Globus pallidus (tissue), 1 donor: ENCODE measurements at regions not wholly inside any gene's neighbourhood (a gene's known extent, or its start where the extent isn't known, plus 50 kb on each side); places are given as distances from the start of the nearest gene placed in this dataset.

ENCODE experiments used
- DNase-seq: peaks from one replicate; pipeline ENCODE4 v3.0.0-alpha.2; 2015; ENCODE audit warnings: low spot score

DNA sequence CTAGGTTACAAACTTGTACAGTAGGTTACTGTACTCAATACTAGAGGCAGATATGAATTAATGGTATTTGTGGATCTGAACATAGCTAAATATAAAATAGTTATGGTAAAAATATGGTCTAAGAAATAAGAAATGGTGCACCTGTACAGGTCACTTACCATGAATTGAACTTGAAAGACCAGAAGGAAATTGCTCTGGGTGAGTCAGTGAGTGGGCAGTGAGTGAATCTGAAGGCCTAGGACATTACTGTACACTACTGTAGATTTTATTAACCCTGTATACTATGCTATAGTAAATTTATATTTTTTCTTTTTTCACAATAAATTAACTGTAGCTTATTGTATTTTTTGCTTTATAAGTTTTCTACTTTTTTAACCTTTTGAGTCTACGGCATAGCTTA, 1020.4 kb downstream of the CDH18 start:
- DNase-seq: no peak

DNA sequence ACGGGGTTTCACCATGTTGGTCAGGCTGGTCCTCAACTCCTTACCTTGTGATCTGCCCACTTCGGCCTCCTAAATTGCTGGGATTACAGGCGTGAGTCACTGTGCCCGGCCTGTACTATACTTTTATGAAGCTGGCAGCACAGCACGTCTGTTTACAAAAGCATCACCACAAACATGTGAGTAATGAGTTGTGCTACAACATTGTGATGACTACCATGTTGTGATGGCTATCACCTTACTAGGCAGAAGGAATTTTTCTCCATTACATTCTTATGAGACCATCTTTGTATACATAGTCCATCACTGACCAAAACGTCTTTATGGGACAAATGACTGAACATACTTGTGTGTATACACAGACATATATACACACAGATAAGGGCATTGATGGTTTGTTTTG, 1019.0 kb downstream of the CDH18 start:
- DNase-seq: no peak

DNA sequence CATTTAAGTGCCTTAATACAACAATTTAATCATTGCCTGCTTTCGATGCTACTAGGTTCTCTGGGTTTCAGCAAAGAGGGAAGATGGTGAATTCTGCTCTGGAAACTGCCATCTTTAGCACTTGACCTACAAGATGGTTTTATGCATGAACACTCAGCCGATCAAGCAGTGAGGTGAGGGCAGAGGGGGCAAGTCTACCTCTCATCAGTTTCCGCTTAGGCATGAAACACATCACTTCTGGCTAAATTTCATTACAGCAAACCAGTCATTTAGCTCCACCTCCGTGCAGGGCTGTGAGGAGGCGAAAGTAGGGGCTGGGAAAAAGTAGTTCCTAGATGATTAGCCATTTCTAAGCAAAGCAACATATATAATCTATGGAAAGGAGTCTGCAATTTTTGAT, 1018.0 kb downstream of the CDH18 start:
- no peak for DNase-seq

DNA sequence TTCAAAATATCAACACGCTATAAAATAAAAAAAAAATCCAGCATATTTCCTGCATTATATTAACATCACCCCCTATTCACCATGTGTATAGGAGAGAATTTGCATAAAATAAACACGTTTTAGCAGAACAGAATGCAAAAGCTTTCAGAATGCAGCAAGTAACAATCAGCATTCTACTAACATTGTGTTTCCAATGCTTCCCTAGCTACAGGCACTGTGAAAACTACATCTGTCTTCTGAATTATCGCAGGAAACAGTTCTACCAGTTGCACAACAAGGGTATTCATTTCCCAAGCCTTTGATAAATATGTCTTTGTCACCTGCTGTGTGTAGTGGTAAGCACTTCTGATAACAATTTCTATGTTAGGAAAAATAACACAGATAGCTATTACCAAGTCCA, 1015.8 kb downstream of the CDH18 start:
- DNase-seq: no peak

DNA sequence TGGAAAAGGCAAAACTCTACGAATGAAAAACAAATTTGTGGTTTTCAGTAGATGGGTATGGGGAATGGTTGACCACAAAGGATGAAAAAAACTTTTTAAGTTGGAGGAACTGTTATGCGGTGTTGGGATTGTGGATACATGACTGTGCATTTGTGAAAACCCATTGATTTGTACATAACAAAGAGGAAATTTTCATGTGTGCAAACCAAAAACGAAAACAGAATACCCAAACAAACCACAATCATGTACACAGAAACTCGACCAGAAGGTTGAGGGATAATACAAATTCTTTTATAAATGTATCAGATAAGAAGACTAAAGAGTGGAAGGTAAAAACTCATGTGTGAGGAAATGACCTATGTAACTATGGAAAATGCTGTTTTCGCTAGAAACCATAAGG, 1012.4 kb downstream of the CDH18 start:
- no peak for DNase-seq

DNA sequence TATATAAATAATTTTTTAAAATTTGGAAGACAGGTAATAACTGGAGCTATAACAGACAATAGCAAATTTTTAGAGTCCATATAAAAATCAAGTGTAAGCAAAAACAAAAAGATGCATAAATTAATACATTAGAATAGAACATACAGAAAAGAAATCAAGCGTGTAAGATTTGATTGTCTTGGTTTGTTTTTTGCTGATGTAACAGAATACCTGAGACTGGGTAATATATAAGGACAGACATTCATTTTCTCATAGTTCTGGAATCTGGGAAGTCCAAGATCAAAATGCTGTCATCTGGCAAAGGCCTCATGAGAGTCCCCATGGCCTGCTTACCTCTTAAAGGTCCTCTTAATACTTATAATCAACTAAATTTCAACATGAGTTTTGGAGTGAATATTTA, 1010.1 kb downstream of the CDH18 start:
- no peak for DNase-seq

DNA sequence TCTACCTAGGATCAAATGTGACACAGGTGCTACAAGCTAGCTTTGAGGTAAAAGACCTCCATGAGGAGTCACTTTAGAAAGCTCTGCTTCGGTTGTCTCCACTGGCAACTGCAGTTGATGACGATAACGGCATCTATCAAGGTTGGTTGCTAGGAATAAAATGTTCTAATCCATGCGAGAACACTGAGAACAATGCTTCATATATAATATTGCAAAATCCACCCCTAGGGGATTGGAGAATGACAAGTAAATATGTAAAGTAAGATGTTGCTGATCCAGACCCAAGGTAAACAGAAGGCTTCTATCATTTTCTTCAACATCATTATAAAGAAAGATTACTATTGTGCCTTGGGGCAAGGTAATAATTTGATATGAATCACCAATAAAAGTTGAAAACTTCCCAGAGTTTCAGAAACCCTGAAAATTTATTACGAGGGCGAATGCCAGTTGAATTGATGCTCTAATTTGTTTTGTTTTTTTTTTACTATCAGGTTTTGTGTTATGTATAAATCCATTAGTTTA, 1003.4 kb downstream of the CDH18 start:
- DNase-seq: no peak

DNA sequence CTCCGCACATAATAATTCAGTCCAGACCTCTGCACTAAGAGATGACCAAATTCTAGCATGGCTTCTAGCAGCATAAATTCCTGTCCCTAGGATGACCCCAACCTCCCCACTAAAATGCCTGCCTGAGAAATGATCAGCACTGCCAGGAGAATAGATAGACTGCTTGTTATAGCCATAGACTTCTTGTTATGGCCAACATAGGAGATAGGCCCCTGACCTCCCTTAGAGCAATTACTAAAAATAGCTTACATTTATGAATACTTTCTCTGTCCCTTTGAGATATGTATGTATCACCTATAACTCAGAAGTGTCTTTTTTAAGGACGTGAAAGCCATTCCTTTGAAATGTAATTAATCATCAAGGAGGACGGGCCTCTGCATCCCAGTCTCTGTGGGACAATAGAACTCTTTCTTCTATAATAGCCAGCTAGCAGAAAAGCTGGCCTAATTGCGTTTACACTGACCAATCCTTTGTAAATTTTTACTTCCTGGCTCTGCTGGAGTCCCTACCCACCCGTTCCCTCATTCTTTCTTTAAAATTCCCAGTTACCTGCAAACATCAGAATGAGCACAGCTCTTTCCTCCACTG, 1002.7 kb downstream of the CDH18 start:
- no peak for DNase-seq

DNA sequence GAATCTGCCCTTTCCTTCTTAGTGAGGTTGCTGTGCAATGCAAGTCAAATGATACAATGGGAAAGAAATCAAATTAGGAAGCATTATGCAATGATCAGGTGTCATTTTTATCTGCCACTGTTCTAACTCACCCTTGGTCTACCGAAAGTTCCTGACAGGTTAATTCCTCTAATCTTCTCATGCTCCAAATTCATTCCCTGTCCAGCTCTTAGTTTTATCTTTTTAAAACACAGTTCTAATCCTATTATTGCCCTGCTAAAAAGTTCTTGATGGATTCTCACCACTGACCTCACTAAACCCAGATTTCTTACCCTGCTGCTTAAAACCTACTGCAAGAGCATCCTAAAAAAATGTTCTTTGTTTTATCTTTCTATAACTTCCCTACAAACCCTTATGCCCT, 1000.9 kb downstream of the CDH18 start:
- no peak for DNase-seq

DNA sequence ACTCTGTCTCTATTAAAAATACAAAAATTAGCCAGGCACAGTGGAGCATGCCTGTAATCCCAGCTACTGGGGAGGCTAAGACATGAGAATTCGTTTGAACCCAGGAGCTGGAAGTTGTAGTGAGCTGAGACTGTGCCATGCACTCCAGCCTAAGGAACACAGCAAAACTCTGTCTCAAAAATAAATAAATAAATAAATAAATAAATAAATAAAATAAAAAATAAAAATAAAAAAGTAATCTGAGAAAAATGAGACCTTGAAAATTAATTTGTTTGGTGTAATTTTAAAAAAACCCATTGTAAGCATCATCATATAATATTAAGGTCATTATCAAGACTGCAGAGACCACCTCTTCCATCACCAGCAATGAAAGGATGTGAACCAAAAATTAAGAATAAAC, 997.1 kb downstream of the CDH18 start:
- DNase-seq: no peak

DNA sequence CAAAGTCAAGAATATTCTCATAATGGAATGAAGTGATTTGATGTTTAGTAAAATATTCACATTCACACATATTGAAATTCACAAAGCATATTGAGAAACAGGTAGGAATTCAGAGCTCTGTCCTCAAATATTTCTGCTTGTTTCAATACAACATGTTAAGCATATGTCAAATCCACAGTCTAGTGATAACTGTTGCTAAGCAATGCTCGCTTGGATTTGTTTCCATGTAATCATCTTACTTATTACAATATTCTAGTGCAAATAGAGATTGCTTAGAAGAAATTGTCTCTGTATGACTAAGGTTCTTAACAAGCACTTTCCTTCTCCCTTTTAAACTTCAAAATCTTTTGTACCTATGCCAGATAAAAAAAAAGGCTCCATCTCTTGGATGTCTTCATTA, 995.7 kb downstream of the CDH18 start:
- no peak for DNase-seq

DNA sequence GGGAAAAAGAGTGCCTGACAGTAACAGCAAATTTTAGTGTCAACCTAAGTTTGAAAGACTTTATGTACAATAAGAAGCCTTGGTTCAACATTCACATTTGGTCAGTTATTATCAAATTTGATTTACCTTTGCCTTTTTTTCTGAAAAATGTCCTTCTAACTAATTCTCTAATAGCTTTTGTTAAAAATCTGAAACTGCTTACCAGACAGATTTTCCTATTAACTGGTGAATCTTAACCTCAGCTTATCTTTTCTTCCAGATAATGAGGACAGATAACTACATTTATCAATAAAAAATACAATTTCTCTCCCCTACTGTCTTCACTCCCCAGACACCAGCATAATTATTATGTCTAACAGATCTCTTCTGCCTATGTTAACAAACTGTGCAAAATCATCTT, 988.5 kb downstream of the CDH18 start:
- no peak for DNase-seq

DNA sequence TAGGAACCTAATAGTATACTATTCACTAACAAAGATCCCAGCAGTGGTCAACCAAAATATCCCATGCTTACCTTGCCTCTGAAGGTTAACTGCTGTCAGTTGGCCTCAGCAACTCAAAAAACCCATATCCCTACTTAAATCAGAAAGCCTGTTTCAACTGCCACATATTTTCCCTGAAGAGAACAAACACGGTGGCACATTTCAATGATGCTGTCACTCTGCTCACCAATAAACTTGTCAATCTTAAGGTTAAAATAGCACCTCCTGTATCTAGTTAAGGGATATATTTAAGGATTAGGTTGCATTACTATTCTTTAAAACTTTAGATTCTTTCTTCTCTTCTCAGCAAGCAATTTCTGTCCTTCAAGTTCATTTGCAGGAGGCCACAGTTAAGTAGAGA, 986.9 kb downstream of the CDH18 start:
- no peak for DNase-seq

DNA sequence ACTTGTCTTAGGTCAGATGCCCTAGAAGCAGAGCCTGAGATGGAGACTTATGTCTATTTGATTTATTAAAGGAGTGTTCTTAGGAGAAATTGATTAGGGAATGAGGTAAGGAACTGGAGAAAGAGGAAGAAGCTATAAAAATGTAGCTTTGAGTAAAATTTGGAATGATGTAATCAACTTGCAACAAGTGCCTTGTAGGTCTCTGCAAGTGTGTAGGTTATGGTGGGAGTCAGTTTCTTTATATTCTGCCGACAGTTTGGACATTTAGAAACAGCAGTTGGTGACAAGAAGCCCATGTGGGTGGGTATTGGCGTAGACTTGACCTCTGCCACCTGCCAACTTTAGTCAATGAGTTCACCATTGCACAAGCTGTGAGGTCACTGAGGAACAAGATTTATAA, 986.5 kb downstream of the CDH18 start:
- DNase-seq: no peak

DNA sequence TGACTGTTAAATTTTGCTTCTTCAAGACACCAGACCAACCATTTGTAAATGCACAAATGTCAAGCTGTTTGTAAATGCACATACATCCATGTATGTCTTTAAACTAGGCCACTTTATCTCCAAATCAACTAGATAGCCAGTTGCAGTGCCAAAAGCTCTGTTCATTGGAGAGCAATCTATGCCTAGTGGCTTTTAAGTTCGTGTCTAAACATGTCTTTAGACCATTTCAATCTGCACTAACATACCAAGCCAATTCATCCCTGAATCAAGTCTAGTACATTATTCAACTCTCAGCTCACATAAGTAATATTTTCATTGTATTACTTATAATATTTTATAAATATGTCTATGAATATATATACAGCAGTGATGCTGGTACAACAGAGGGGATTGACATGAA, 985.9 kb downstream of the CDH18 start:
- no peak for DNase-seq

DNA sequence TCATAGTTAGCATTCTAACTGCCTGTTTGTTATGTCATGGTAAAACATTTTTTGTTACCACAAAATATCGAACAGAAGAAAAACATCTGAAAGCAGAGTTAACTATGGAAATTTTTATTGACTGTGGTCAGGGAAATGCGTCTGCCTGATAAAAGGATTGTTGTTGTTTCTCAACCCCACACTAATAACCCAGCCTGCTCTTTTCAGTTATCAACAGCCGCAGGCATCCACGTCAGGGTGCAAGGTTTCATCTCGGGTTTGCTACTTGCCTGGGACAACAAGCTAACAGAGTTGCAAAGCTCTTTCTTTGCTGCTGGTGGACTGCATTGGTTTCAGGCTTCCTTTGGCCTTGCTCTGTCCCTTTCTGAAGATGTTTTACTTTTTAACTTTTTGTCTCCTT, 969.2 kb downstream of the CDH18 start:
- no peak for DNase-seq

DNA sequence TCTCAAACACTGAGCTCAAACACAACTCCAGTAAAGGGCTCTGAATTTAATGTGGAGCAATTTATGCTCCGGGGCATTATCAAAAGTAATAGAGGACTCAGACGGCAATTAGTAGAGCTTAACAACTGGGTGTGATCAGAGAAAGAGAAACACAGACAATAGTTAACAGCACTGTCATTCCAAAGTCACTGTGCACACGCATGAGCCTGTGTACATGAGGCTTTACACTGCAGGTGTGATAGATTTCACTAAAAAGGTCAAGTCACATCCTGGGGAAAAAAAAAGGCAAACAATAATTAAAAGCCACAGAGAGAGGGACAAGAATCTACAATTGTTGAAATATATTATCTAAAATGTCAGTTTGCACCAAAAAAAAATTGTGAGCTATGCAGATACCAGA, 956.5 kb downstream of the CDH18 start:
- no peak for DNase-seq

DNA sequence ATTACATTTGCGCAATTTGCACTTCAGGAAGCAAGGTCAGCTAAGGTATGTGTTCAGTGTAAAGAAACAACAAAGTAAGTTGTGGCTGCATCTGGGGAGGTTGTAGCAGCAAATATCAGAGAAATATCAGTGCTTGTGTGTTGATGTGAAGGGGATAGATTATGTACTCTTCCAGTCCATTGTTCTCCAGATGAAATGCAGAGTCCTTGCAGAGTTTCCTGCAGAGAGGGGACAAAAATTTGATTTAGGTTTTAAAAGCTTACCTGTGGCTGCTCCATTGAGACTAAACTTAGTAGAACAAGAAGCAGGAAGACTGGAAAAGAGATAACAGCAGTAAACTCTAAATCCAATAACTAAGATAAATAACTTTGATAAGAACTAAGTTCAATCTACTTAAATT, 952.2 kb downstream of the CDH18 start:
- DNase-seq: no peak

DNA sequence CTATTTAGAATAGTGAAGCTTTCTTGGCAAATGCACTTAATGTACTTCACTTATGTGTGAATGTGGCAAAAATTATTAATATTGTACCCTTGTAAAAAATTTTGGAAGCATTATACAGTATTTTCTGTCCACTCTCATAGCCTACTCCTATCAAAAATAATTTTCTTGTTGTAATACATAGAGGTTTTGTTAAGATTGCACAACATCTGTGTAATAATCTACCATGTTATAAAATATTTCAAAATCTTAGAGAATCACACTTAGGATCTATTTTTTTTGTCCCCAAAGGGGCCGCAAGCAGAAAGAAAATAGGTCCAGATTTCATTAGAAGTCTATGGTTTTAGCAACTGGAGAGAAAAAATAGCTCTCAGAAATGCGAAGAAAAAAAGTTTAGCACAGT, 945.9 kb downstream of the CDH18 start:
- DNase-seq: no peak

DNA sequence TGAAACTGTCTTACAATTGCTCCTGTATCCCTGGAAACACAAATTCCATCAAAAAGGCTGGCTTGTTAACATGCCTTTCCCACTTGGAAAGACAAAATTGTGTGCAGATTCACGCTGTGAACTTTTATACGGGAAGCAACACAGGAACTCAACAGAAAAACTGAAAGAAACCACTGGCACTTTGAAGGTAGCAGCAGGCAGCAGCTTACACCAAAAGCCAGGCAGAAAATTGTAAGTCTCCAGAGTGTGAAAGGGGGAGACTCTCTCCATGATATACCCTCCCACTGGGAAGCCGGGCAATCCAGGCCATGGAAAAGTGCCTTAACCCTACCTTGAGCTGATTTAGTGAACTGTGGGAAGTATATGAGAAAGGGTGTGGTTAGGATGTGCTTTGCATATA, 943.7 kb downstream of the CDH18 start:
- DNase-seq: no peak

DNA sequence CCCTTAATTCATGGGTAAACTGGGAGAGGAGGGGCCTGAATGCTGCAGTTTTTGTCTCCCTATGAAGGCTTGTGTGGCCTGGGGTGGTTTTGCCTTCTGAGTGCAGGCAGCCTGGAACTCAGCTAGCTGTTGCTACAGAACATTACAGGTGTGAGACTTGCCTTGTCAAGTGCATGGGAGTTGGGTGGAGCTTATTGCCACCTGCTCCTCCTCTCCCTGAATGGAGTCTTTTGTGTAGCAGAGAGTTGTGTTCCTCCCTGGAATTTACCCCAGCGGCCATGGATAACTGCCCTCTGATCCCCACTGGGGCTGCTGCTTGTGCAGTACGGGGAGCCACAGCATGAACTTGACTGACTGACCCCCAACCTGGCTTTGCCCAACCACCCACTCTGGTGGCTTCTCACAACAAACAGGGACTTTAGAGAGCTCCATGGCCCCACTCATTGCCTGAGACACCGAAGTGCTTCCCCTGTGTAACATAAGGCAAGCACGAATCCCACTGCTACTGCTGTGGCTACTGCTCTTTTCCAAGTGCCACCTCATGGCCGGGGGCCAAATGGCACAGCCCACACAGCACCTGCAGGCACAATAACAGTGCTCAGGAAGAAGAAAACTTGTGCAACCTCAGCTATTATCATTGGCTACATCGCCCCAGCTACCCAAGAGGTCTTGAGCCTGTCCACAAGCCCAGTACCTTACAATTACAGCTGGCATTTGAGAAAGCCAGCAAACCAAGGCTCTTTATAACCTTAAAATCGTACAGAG, 942.9 kb downstream of the CDH18 start:
- DNase-seq: no peak

DNA sequence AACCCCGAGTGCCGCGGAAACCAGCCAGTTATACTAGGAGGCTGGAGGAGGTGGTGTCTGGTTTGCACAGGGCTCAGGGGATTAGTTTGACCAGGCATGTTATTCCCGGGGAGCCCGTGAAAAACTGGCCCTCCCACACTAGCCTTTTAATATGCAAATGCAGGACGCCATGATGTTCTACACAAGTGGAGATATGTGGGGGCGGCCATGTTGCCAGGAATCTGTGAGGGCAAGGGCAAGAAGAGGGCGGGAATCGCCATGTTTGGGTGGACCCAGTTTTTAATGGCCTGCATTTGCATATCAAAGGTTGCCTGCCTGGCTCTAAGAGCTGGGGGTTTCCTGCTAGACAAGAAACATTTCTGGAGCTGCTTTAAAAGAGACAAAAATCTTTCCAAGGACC, 940.7 kb downstream of the CDH18 start:
- DNase-seq: no peak

DNA sequence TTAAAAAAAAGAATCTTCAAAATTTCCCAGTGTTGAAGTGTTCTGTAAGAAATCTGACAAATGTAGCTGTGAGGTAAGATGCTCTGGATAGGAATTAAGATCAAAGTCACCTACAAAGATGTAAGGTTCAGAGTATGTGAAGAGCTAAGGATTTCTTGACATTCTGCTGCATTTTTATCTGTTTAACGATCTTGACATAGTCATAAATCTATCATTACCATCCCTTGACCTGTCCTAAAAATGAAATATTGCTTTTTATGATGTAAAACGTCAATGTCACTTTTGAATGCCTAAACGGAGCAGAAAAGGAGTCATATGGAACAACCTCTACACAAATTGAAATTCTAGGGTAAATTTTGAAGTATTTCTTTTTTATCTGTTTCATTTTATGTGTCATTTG, 939.3 kb downstream of the CDH18 start:
- DNase-seq: no peak

DNA sequence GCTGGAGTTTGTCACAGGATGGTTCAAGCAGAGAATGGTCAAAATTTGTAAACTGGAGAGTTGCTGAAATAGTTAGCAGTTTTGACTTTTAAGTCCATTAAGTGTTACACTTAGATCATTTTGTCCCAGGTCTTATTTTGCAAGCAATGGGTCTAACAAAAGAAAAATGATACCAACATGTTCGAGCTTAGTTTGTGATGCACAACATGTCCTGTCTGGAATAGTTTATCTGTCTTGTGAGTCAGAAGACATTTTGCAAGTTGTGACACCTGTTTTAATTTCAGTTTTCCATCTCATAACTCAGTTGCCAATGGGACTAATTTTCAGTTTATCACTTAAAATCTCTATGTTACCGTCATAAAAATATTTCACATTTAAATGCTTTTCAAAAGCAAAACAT, 929.8 kb downstream of the CDH18 start:
- DNase-seq: no peak
